AG09309 (cell line): ENCODE measurements at regions not wholly inside any gene's neighbourhood (a gene's known extent, or its start where the extent isn't known, plus 50 kb on each side); places are given as distances from the start of the nearest gene placed in this dataset.

ENCODE experiments used
- DNase-seq: peaks from one replicate; pipeline ENCODE4 v3.0.0-alpha.2; 2010; ENCODE audit warnings: low read depth
- H3K4me3 ChIP-seq: 2 replicates; pipeline ENCODE4 v1.5.1; 2011; ENCODE audit warnings: mild to moderate bottlenecking, low read depth, low read length, moderate library complexity; ENCODE audit not compliant: control insufficient read depth
- CTCF ChIP-seq: IDR thresholded peaks from 2 replicates; pipeline ENCODE4 v1.5.1; 2011; ENCODE audit warnings: mild to moderate bottlenecking, low read depth, low read length, inconsistent platforms; ENCODE audit not compliant: insufficient read depth, control insufficient read depth; ENCODE audit errors: missing control alignments

GRCh38 chr2:144227427-144228105, 292.4 kb downstream of the ZEB2 start:
- H3K4me3 ChIP-seq, result no peak overlapping the region
- no peak for DNase-seq
- TF ChIP-seq CTCF, result no peak

- no peak for DNase-seq
- no peak overlapping the region for H3K4me3 ChIP-seq
- TF ChIP-seq CTCF, result no peak
Observed at GRCh38 chr2:144225076-144225475, 294.8 kb downstream of the ZEB2 start.

GRCh38 chr2:144224472-144224871, 295.4 kb downstream of the ZEB2 start:
- TF ChIP-seq CTCF, result no peak
- DNase-seq, result no peak

GRCh38 chr2:144219979-144220378, 299.9 kb downstream of the ZEB2 start:
- no peak overlapping the region for H3K4me3 ChIP-seq
- DNase-seq, result no peak
- TF ChIP-seq CTCF, result no peak

More at GRCh38 chr2:144224472-144224871, 295.4 kb downstream of the ZEB2 start:
- H3K4me3 ChIP-seq, result no peak overlapping the region

- no peak overlapping the region for H3K4me3 ChIP-seq
- DNase-seq, result no peak
- no peak for TF ChIP-seq CTCF
Observed at GRCh38 chr2:144217853-144218633, 301.9 kb downstream of the ZEB2 start.

- no peak for TF ChIP-seq CTCF
- no peak for DNase-seq
- no peak overlapping the region for H3K4me3 ChIP-seq
Observed at GRCh38 chr2:144215701-144216675, 303.9 kb downstream of the ZEB2 start.
